ENCODE measurements at regions not wholly inside any gene's neighbourhood (a gene's known extent, or its start where the extent isn't known, plus 50 kb on each side); places are given as distances from the start of the nearest gene placed in this dataset.
"Not testable (repeated sequence)": the region's sequence is repeated elsewhere in the genome, so short reads cannot be mapped to it uniquely, and the experiment has no call there.

GRCh38 chr14:105991677-105992076 is 465.3 kb downstream of the TMEM121 start:
- WGBS (ENCODE audit: insufficient coverage, low lambda C conversion rate) = 13% methylated on average over 4 of the region's 5 CpGs

GRCh38 chr14:105993814-105994213 is 467.4 kb downstream of the TMEM121 start:
- Histone ChIP-seq H3K36me3 (ENCODE audit: control insufficient read depth, insufficient read depth, low read length) (no peaks in the 10 kb centered on the region), H3K4me1 (ENCODE audit: control insufficient read depth, insufficient read depth, low read length) (no peaks in the 10 kb centered on the region), H3K4me3 (ENCODE audit: low read length) (no peak overlapping the region), H3K27me3 (ENCODE audit: control insufficient read depth, insufficient read depth, low read length) (no peaks in the 10 kb centered on the region), H3K27ac (ENCODE audit: low read length) (no peak overlapping the region), H3K9me3 (ENCODE audit: control insufficient read depth, low read depth, low read length) (no peaks in the 10 kb centered on the region)
- no CpG with 5 or more reads among the region's 8 CpGs for WGBS (ENCODE audit: insufficient coverage, low lambda C conversion rate)
- DNase-seq = no peak

More at GRCh38 chr14:105991677-105992076, 465.3 kb downstream of the TMEM121 start:
- H3K4me1 ChIP-seq (ENCODE audit: control insufficient read depth, insufficient read depth, low read length); H3K27ac ChIP-seq (ENCODE audit: low read length); DNase-seq; H3K27me3 ChIP-seq (ENCODE audit: control insufficient read depth, insufficient read depth, low read length); H3K9me3 ChIP-seq (ENCODE audit: control insufficient read depth, low read depth, low read length); H3K36me3 ChIP-seq (ENCODE audit: control insufficient read depth, insufficient read depth, low read length); H3K4me3 ChIP-seq (ENCODE audit: low read length): not testable (repeated sequence)

- H3K4me1 ChIP-seq (ENCODE audit: control insufficient read depth, insufficient read depth, low read length); H3K36me3 ChIP-seq (ENCODE audit: control insufficient read depth, insufficient read depth, low read length); H3K27me3 ChIP-seq (ENCODE audit: control insufficient read depth, insufficient read depth, low read length); DNase-seq; H3K4me3 ChIP-seq (ENCODE audit: low read length); H3K27ac ChIP-seq (ENCODE audit: low read length): not testable (repeated sequence)
- WGBS (ENCODE audit: insufficient coverage, low lambda C conversion rate) = no CpG with 5 or more reads among the region's 4 CpGs
- H3K9me3 ChIP-seq (ENCODE audit: control insufficient read depth, low read depth, low read length) = peaks cover 10% of the 10 kb centered on the region
Observed at GRCh38 chr14:105995011-105995710, 468.8 kb downstream of the TMEM121 start.

- not testable (repeated sequence) for H3K36me3 ChIP-seq (ENCODE audit: control insufficient read depth, insufficient read depth, low read length); DNase-seq; H3K27ac ChIP-seq (ENCODE audit: low read length); H3K4me1 ChIP-seq (ENCODE audit: control insufficient read depth, insufficient read depth, low read length); H3K4me3 ChIP-seq (ENCODE audit: low read length); H3K27me3 ChIP-seq (ENCODE audit: control insufficient read depth, insufficient read depth, low read length)
- peaks cover 12% of the 10 kb centered on the region for H3K9me3 ChIP-seq (ENCODE audit: control insufficient read depth, low read depth, low read length)
- no CpG with 5 or more reads among the region's 1 CpG for WGBS (ENCODE audit: insufficient coverage, low lambda C conversion rate)
Observed at GRCh38 chr14:105998597-105998996, 472.2 kb downstream of the TMEM121 start.

GRCh38 chr14:105999361-106000028 is 473.1 kb downstream of the TMEM121 start:
- Histone ChIP-seq H3K4me1 (ENCODE audit: control insufficient read depth, insufficient read depth, low read length) (no peaks in the 10 kb centered on the region), H3K36me3 (ENCODE audit: control insufficient read depth, insufficient read depth, low read length) (no peaks in the 10 kb centered on the region), H3K9me3 (ENCODE audit: control insufficient read depth, low read depth, low read length) (peaks cover 12% of the 10 kb centered on the region), H3K4me3 (ENCODE audit: low read length) (no peak overlapping the region), H3K27ac (ENCODE audit: low read length) (no peak overlapping the region), H3K27me3 (ENCODE audit: control insufficient read depth, insufficient read depth, low read length) (no peaks in the 10 kb centered on the region)
- no CpG with 5 or more reads among the region's 15 CpGs for WGBS (ENCODE audit: insufficient coverage, low lambda C conversion rate)
- no peak for DNase-seq

- H3K4me1 ChIP-seq (ENCODE audit: control insufficient read depth, insufficient read depth, low read length); H3K27ac ChIP-seq (ENCODE audit: low read length); H3K4me3 ChIP-seq (ENCODE audit: low read length); H3K36me3 ChIP-seq (ENCODE audit: control insufficient read depth, insufficient read depth, low read length); DNase-seq; H3K27me3 ChIP-seq (ENCODE audit: control insufficient read depth, insufficient read depth, low read length): not testable (repeated sequence)
- WGBS (ENCODE audit: insufficient coverage, low lambda C conversion rate) = no CpG with 5 or more reads among the region's 12 CpGs
- H3K9me3 ChIP-seq (ENCODE audit: control insufficient read depth, low read depth, low read length) = peaks cover 12% of the 10 kb centered on the region
Observed at GRCh38 chr14:106000029-106000511, 473.7 kb downstream of the TMEM121 start.

- not testable (repeated sequence) for H3K27me3 ChIP-seq (ENCODE audit: control insufficient read depth, insufficient read depth, low read length); H3K36me3 ChIP-seq (ENCODE audit: control insufficient read depth, insufficient read depth, low read length); H3K4me1 ChIP-seq (ENCODE audit: control insufficient read depth, insufficient read depth, low read length); H3K27ac ChIP-seq (ENCODE audit: low read length); H3K4me3 ChIP-seq (ENCODE audit: low read length); DNase-seq
- peaks cover 14% of the 10 kb centered on the region for H3K9me3 ChIP-seq (ENCODE audit: control insufficient read depth, low read depth, low read length)
- no CpG with 5 or more reads among the region's 3 CpGs for WGBS (ENCODE audit: insufficient coverage, low lambda C conversion rate)
Observed at GRCh38 chr14:106001277-106001676, 474.9 kb downstream of the TMEM121 start.

- Histone ChIP-seq H3K4me1 (ENCODE audit: control insufficient read depth, insufficient read depth, low read length) (no peaks in the 10 kb centered on the region), H3K36me3 (ENCODE audit: control insufficient read depth, insufficient read depth, low read length) (no peaks in the 10 kb centered on the region), H3K9me3 (ENCODE audit: control insufficient read depth, low read depth, low read length) (peaks cover 18% of the 10 kb centered on the region), H3K4me3 (ENCODE audit: low read length) (no peak overlapping the region), H3K27ac (ENCODE audit: low read length) (no peak overlapping the region), H3K27me3 (ENCODE audit: control insufficient read depth, insufficient read depth, low read length) (no peaks in the 10 kb centered on the region)
- no peak for DNase-seq
Observed at GRCh38 chr14:106003351-106003750, 477.0 kb downstream of the TMEM121 start.

- WGBS (ENCODE audit: insufficient coverage, low lambda C conversion rate) = no CpG with 5 or more reads among the region's 10 CpGs
- not testable (repeated sequence) for H3K27ac ChIP-seq (ENCODE audit: low read length); DNase-seq; H3K36me3 ChIP-seq (ENCODE audit: control insufficient read depth, insufficient read depth, low read length); H3K27me3 ChIP-seq (ENCODE audit: control insufficient read depth, insufficient read depth, low read length); H3K9me3 ChIP-seq (ENCODE audit: control insufficient read depth, low read depth, low read length); H3K4me3 ChIP-seq (ENCODE audit: low read length); H3K4me1 ChIP-seq (ENCODE audit: control insufficient read depth, insufficient read depth, low read length)
Observed at GRCh38 chr14:106004937-106005795, 478.8 kb downstream of the TMEM121 start.

GRCh38 chr14:106006043-106006442 is 479.7 kb downstream of the TMEM121 start:
- H3K27me3 ChIP-seq (ENCODE audit: control insufficient read depth, insufficient read depth, low read length) = not testable (repeated sequence)

More at GRCh38 chr14:106006043-106006442, 479.7 kb downstream of the TMEM121 start:
- H3K9me3 ChIP-seq (ENCODE audit: control insufficient read depth, low read depth, low read length); H3K27ac ChIP-seq (ENCODE audit: low read length); H3K36me3 ChIP-seq (ENCODE audit: control insufficient read depth, insufficient read depth, low read length); H3K4me3 ChIP-seq (ENCODE audit: low read length); H3K4me1 ChIP-seq (ENCODE audit: control insufficient read depth, insufficient read depth, low read length); DNase-seq: not testable (repeated sequence)
- WGBS (ENCODE audit: insufficient coverage, low lambda C conversion rate) = no CpG with 5 or more reads among the region's 8 CpGs

Data from large intestine (tissue), 3 donors.